ENCODE measurements at regions not wholly inside any gene's neighbourhood (a gene's known extent, or its start where the extent isn't known, plus 50 kb on each side); places are given as distances from the start of the nearest gene placed in this dataset.

DNA sequence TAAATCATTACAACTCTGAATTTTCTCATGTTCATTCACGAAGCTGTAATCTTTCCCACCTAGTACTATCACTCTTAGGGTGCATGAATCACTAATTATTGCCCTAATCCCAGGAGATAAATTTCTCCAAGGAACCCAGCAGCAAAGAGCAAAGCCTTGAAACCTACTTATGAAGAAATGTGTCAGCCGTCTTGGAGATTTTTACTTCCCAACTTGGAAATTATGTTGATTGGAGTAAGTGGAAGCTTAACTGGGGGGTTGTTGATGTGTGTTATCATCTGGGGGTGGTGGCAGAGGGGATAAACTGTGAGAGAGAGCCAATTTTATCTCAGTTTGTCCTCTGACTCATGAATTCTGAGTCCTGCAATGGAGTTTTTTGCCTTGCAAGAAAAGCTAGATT is 440.5 kb upstream of the WWC1 start:
- TF ChIP-seq, protein P1, sequence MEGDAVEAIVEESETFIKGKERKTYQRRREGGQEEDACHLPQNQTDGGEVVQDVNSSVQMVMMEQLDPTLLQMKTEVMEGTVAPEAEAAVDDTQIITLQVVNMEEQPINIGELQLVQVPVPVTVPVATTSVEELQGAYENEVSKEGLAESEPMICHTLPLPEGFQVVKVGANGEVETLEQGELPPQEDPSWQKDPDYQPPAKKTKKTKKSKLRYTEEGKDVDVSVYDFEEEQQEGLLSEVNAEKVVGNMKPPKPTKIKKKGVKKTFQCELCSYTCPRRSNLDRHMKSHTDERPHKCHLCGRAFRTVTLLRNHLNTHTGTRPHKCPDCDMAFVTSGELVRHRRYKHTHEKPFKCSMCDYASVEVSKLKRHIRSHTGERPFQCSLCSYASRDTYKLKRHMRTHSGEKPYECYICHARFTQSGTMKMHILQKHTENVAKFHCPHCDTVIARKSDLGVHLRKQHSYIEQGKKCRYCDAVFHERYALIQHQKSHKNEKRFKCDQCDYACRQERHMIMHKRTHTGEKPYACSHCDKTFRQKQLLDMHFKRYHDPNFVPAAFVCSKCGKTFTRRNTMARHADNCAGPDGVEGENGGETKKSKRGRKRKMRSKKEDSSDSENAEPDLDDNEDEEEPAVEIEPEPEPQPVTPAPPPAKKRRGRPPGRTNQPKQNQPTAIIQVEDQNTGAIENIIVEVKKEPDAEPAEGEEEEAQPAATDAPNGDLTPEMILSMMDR (IDR thresholded peaks at IDR 0.05), result no peak
- no peak for TF ChIP-seq POLR2A (IDR thresholded peaks at IDR 0.05)
- no peak overlapping the region for H3K4me3 ChIP-seq
- no peaks in the 10 kb centered on the region for H3K9me3 ChIP-seq
- DNase-seq (no peak), ATAC-seq (no peak)
- H3K4me1 ChIP-seq, result no peaks in the 10 kb centered on the region
- 28 to 37% methylated on average over 2 of the region's 2 CpGs for WGBS, 2 donors
- H3K36me3 ChIP-seq (replicated peaks in 1 of 2; ENCODE audit: insufficient read depth in 1 of 2, low read depth in 2 of 2), result no peaks in the 10 kb centered on the region
- intact Hi-C loops (cut with DNase I), result no loop called here
- no peaks in the 10 kb centered on the region for H3K27me3 ChIP-seq
- H3K27ac ChIP-seq, result no peak overlapping the region

DNA sequence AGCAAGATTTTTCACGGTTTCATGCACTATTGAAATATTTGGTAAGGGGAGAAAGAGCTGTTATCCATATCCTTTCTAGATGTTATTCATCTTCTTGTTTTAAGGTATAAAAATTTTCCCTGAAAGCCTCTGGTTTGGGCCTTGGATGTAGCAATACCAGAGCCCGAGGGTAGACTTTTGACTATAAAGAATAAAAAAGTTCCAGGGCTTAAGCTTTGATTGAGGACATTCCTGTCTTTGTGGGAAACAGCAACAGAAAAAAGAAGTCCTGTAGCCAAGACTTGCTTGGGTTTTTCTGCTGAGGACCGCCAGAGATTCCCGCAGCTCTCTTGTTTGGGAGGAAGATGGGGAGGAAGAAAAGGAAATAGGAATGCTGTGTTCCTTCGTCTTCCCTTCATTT is 440.0 kb upstream of the WWC1 start:
- WGBS, 2 donors, result 60 to 69% methylated on average over 5 of the region's 5 CpGs
- no peak for DNase-seq
- Histone ChIP-seq H3K36me3 (replicated peaks in 1 of 2; ENCODE audit: insufficient read depth in 1 of 2, low read depth in 2 of 2) (no peaks in the 10 kb centered on the region), H3K27me3 (no peaks in the 10 kb centered on the region), H3K4me1 (no peaks in the 10 kb centered on the region), H3K27ac (no peak overlapping the region), H3K4me3 (no peak overlapping the region), H3K9me3 (no peaks in the 10 kb centered on the region)
- TF ChIP-seq, protein P1 (IDR thresholded peaks at IDR 0.05), result no peak
- no peak for TF ChIP-seq POLR2A (IDR thresholded peaks at IDR 0.05)
- intact Hi-C loops (cut with DNase I), result no loop called here
- no peak for ATAC-seq

DNA sequence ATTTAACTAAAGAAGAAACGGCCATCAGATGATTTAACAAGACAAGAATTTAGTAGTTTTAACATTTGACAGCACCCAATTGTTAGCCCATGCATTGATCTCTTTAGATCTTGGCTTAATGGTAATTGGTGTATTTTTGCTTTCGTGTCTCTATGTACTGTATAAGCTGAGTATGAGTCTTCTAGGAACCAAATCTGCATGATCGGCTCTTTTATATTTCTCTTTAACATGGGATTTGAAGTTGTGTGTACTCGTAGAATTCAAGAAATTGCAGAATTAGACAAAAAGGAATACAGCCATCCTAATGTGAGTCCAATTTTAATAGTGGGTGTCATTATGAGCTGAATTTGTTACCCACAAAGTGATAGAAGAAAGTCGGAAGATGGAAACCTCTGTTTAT is 438.9 kb upstream of the WWC1 start:
- Histone ChIP-seq H3K27me3 (no peaks in the 10 kb centered on the region), H3K27ac (no peak overlapping the region), H3K4me1 (no peaks in the 10 kb centered on the region), H3K36me3 (replicated peaks in 1 of 2; ENCODE audit: insufficient read depth in 1 of 2, low read depth in 2 of 2) (no peaks in the 10 kb centered on the region), H3K9me3 (no peaks in the 10 kb centered on the region), H3K4me3 (no peak overlapping the region)
- no peak for TF ChIP-seq POLR2A (IDR thresholded peaks at IDR 0.05)
- TF ChIP-seq, protein P1 (IDR thresholded peaks at IDR 0.05), result no peak
- intact Hi-C loops (cut with DNase I), result no loop called here
- WGBS, 2 donors, result 70 to 84% methylated on average over 5 of the region's 5 CpGs
- DNase-seq (no peak), ATAC-seq (no peak)

DNA sequence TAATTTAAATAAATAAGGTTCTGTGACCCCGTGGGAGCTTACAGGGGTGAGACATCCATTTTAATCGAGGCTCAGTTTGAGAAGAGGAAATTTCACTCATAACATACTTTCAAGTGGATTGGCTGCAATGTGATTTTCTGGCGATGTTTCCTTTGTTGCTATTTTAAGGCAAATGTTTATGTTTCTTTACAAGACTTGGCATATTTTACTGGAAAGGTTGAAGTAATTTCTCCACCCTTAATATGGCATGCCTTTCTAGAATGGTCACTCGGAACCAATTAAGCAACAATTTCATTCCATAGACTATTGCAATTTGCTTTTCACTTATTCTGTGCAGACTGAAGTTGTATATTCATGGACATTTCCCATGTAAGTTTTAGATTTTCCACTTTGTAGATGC is 438.0 kb upstream of the WWC1 start:
- intact Hi-C loops (cut with DNase I), result no loop called here
- no peak for TF ChIP-seq POLR2A (IDR thresholded peaks at IDR 0.05)
- TF ChIP-seq, protein P1 (IDR thresholded peaks at IDR 0.05), result no peak
- WGBS, 2 donors, result 72 to 84% methylated on average over 4 of the region's 4 CpGs
- DNase-seq (no peak), ATAC-seq (no peak)
- Histone ChIP-seq H3K27me3 (no peaks in the 10 kb centered on the region), H3K36me3 (replicated peaks in 1 of 2; ENCODE audit: insufficient read depth in 1 of 2, low read depth in 2 of 2) (no peaks in the 10 kb centered on the region), H3K4me3 (no peak overlapping the region), H3K4me1 (no peaks in the 10 kb centered on the region), H3K27ac (no peak overlapping the region), H3K9me3 (no peaks in the 10 kb centered on the region)

GRCh38 chr5:167855818-167856217 is 435.6 kb upstream of the WWC1 start:
- ATAC-seq (no peak), DNase-seq (no peak)
- 37 to 44% methylated on average over 3 of the region's 3 CpGs for WGBS, 2 donors
- Histone ChIP-seq H3K27ac (no peak overlapping the region), H3K4me1 (no peaks in the 10 kb centered on the region), H3K9me3 (no peaks in the 10 kb centered on the region), H3K4me3 (no peak overlapping the region), H3K27me3 (no peaks in the 10 kb centered on the region), H3K36me3 (replicated peaks in 1 of 2; ENCODE audit: insufficient read depth in 1 of 2, low read depth in 2 of 2) (no peaks in the 10 kb centered on the region)
- intact Hi-C loops (cut with DNase I), result no loop called here
- TF ChIP-seq, protein P1 (IDR thresholded peaks at IDR 0.05), result no peak
- TF ChIP-seq POLR2A (IDR thresholded peaks at IDR 0.05), result no peak
